Activated T-cell treated with anti-CD3 and anti-CD28 coated beads, Interleukin-2, amount 50 U/mL, for 1 hour (primary cell): ENCODE measurements at regions not wholly inside any gene's neighbourhood (a gene's known extent, or its start where the extent isn't known, plus 50 kb on each side); places are given as distances from the start of the nearest gene placed in this dataset.

Source experiments
- DNase-seq: peaks from one replicate; pipeline ENCODE4 v3.0.0-alpha.2; 2020

DNA sequence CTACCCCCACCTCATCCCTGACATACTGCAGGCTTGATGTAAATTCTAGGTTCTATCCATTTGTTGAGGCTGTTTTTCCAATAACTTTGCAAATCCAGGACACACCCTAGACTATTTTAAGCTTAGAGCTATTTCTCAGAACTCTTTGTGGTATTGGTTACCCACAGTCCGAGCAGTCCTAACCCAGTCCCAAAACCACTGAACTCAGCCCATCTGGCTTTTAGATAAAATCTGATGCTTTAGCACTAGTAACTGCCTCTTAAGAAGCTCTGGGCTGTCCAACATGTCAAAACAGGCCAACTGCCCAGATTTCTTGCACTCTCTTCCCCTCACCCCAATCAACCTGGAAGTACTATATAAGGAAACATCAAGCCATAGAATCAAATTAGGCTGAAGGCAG lies 344.4 kb upstream of the CADM1 start:
- no peak for DNase-seq

DNA sequence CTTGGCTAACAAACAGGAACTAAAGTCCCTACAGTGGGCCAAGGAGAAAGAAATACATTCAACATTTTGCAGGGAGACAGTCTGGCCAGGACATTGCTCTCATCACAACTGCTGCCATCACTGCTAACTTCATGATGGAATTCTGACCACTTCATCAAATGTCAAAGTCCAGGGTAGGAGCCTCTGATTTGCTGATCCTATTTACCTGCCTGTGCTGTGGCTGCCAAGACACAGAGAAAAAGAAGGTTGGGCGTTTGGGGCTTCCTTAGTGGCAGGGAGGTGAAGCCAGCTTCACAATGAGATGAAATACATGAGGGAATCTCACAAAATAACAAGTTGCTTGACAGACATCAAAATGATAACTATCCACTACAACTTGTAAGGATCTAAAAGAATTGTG lies 343.9 kb upstream of the CADM1 start:
- DNase-seq = no peak

DNA sequence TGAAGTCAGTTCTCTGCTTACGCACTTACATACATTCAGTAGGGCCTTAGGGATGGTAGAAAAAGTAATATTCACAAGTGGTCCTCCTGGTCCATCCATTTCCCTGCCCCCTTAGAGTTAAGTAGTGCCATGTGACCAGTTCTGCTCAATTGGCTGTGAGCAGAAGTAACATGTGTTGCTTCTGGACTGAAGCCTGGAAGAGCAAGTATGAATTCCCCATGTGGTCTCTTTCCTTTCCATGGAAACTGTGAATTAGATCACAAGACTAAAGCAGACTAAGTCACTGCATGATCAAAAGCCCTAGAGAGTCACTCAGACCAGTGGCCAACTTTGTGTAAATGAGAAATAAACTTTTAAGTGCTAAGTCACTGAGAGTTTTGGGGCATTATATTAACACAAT lies 341.7 kb upstream of the CADM1 start:
- no peak for DNase-seq

DNA sequence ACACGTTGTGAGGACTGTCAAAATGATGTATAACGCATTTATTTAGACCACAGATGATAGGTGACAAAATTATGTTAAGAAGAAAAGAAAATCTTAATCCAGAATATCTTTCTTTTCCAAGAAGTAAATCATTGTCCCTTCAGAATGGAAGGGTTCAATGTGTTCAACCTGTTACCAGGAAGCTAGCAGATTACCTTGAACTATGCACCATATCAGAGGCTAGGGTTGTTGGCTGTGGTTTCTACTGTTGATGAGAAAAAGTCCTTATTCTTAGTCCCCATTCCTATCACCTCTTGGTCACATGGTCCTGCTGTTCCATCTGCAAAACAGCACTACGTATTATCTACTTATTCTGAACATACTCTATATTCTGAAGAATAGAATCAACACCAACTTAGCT lies 339.5 kb upstream of the CADM1 start:
- no peak for DNase-seq

DNA sequence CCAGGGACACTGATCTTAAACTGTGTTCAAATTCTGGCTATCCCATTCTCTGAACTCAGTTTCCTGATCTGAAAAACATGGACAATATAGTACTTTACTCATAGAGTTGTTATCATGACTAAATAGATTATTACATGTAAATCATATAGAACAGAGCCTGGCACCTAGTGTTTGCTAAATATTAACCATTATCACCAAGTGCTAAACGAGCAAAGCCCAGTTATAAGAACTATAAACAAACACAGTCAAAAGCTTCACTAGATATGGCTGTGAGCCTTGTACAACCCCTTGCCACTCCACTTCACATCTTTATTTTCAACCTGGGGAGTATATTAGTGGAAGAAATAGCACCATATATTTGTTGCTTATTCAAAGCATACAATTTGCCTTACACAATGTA lies 338.9 kb upstream of the CADM1 start:
- DNase-seq = no peak

DNA sequence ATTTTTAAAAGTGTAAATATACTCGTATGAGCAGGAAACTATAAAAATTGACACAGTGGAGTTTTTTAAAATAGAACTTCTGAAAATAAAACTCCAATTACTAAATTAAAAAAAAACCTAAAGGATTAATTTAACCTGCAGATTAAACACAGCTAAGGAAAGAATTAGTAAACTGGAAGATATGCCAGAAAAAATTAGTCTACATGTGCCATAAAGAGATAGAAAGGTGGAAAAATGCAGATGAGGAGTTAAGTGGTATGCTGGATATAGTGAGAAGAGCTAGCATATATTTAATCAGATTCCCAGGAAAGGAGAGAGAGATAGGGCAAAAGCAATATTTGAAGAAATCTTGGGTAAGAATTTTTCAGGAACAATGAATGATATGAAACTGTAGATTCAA lies 315.8 kb upstream of the CADM1 start:
- DNase-seq = no peak

DNA sequence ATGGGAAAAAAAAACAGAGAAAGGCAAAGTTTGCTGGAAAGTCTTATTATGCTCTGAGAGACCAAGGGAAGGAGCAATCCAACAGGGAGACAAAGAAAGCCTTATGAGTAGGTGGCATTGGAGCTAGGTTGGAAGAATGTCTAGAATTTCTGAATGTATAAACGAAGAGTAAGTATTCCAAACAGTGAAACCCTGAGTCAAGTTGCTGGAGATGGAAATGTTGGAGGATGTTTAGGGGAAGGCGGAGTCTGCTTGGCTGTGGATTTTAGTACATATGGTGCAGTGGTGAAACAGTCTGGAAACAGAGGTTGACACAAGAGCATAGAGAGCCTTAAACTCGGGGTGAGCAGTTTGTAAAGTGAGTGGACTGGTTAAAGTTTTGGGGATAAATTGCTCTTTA lies 314.8 kb upstream of the CADM1 start:
- no peak for DNase-seq

DNA sequence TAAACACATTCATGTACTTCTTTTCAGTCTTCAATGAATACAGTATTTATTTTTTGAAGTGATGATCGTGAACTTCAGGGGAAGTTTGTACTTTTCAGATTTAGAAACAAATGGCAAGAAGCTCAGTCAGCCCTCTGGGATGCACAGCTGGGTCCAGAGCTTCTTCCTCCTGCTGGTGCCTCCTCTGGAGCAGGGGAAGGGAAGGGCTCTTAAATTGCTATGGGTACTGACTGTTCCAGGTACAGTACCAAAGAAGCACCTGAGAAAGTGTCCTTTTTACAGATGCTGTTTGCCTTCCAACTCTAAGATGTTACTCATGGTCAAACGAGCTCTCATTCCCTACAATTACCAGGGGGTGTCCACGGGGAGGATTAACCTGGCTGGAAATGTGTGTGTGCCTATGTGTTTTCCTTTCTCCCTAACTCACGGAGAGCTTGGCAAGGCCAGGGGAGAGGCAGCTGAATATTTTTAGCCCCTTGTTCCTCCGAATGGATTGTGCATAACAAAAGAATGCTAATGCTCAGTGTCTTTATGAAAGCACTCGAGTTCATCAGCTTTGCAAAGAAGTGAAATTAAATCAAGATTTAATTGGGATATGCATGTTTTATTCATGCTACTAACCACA lies 313.7 kb upstream of the CADM1 start:
- no peak for DNase-seq

DNA sequence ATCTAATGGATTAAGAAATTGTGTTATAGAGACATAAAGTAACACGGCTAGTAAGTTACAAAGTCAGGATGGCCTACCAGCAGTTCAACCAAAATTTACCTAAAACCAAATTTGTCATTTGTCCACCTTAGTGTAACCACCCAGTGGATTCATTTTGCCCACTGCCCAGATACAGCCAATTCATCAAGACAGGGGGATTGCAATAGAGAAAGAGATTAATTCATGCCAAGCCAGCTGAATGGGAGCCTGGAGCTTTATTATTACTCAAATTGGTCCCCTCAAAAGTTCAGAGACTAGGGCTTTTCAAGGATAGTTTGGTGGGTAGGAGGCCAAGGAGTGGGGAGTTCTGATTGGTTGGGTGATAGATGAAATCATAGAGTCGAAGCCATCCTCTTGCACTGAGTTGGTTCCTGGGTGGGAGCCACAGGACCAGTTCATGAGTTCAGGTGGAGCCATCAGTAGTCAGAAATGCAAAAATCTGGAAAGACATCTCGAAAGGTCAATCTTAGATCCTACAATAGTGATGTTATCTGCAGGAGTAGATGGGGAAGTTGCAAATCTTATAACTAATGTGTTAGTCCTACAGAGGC lies 304.2 kb upstream of the CADM1 start:
- DNase-seq = no peak

DNA sequence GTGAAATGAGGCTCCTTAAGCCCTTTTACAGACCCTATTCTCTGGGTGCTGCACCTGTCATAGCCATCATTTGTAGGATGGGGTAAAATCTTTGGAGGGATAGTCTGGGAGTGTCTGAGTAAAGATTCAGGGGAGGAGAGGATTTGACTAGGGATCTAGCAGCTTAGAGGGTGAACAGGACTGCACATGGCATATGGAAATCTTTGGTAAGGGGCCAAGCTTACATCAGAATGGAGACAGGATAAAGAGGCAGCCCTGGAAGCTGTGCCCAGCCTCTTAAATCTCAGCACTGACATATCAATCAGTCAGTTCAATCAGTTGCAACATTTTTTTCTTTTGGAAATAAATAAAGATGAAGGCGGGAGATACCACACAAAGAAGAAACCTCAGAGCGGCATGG lies 301.8 kb upstream of the CADM1 start:
- DNase-seq = no peak

DNA sequence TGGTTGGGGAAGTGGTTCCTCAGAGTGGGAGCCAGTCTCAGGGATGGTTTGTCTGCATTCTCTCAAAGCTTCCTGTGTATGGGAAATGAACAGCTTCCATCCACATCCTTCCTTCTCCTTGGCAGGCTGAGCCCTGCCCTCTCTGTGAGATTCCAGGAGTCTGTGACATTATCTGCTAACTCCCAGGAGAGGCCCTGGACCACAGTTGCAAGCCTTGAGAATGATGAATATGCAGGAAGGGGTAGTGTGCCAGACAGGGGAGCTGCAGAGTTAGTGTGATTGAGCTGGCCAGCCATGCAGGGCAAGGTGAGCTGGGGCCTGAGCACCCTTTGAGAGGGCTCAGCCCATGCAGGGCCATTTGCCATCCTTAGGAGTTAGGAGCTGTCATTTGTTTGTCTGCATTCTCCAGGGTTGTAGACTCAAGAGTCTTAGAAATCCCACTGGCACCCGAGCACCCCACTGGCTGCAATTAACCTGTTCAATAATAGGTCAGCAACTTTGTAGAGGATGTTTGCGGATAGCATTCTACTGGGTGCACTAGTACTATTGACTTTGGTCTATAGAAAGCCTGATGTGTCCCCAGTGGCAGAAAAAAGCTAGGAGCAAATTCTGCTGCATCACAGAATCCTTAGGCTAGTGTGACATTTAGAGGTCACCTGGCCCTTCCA lies 299.0 kb upstream of the CADM1 start:
- no peak for DNase-seq

DNA sequence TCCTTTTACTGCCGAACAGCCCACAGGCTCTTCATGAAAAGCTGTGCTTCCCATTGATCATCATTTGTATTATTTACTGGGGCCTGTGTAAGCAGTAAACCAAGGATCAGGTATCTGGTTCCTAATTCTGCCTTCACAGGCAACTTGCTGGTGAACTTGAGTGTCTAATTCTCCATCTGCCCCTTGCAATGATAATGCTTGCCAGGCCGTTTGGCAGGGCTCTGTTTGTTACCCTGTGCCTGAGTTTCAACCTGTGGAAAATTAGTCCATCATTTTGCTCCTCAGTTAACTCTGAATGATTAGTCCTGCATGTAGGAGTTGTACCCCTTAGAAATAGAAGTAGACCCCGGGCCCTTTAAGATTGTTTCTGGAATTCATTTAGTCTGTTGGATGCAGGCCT lies 298.4 kb upstream of the CADM1 start:
- DNase-seq = no peak

DNA sequence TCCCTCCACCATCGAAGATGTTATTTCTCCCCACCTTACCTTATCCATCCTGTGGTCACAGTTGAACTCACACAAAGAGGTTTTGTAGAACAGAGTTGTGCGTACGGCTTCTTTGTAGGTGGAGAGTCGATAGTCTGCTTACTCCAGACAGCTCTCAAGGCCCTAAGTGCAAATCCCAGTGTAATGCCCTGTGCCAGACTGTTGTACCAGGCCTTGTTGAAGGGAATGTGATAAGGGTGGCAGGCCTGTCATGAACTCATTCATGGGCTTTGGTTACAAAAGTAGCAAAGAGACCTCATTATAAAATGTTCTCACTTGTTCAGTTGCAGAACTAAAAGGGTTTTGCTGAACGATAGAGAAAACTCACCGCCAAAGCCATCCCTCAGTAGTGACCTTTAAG lies 288.7 kb upstream of the CADM1 start:
- no peak for DNase-seq

DNA sequence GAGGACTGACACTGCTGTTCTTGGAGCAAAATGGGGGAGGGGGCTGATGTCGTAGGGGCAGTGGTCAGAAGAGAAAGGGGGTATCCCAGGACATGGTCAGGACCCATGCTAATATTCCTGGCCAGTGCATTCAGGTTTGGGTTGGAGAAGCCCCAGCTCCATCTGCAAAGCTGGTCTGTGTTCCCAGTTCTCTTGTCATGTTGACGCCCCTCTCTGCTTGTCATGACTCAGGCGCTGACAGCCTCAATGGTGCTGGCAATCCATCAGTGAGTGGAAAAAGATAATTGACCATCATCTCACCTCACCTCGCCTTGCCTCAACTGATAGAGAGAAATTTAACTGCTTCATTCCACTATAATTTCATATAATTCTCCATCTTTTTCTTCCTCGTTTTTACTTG lies 283.1 kb upstream of the CADM1 start:
- DNase-seq = no peak

DNA sequence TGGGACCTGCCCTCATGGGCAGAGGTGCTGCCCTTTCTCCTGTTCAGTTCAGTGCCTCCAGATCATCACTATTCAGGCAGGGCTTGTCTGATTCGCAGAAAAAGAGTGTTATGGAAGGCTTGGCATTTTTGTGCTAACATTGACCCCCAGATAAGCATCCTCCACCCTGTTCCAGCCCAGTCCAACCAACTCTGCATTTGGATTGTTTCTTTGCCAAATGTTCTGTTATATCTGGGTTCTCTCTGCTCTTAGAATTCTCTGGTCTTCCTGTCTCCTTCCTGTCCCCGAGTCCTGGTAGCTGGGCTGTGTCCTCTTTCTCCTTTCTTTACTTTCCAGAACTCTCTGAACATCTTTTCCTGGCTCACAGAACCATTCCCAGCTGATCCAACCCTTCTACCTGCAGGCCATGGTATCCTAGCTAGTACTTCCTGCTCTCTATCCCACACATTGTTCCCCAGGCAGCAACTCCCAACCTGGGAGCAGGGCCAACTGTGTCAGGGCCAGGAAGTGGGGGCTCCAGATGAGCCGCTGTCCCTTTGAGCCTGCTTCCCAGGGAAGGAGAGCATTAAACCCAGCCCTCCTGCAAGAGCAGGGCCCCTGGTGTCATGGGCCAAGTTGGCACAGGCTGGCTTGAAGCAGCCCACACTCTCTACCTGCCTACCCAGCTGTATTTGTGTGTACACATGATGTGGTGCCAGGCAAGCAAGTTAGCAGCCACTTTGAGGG lies 280.7 kb upstream of the CADM1 start:
- no peak for DNase-seq

DNA sequence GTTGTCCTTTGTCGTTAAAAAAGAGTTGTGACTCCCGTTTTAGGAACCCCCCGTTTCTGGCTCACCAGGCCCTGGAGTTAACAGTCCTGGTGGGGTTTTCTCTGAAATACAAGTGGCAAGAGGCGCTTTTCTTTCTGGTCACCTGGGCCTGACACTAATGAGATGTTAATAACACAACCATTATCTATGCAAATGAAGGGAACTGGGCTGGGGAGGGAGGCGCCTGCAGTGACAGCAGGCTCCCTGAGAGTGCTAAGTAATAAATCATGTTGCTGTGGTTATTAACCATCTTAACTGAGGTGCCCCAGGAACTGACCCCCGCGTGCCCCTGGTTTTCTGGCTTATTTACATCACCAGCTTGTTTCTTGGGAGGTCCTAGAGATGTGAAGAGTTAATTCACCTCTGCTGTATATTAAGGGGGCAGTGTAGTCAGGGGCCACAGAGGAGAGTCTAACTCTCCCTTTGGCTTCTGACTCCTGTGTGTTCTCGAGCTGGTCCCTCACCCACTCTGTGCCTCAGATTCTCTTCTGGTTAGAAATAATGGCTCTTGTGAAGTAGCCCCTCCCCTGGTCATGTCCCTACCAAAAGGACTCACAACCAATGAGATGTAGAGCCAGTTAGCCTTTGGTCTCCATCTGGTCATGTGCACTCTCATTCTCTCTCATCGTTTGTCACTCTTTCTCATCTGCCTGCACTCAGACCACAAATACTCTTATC lies 276.6 kb upstream of the CADM1 start:
- DNase-seq = no peak

DNA sequence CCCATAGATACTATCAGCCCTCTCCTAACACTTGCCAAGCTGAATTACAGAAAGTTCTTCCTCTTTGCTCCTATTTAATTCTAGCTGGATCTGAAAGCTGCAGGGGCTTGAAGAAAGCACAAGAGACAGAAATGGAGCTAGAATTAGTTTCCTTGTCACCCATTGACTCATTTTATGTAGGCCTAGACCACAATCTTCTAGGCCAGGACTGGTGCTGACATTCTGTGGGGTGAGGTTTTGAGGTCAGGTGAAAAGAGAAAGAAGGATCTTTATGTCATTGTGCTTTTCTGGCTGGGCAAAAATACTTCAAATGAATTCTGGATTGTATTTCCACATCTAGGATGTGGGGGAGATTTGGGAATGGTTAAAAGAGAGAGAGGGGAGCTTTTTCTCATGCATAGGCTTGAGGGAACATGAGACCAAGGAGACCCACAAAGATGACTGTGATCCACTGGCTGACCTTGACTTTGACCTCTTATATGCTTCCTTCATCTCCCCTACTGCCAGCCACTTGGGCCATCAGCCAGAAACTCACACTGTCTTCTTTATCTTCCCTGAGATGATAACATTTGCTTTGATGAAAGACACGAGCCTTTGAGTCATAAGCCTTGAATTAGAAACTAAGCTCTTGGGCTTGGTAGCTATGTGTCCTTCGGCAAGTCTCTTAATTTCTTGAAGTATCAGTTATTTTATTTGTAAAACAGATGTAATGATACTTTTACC lies 274.9 kb upstream of the CADM1 start:
- no peak for DNase-seq

DNA sequence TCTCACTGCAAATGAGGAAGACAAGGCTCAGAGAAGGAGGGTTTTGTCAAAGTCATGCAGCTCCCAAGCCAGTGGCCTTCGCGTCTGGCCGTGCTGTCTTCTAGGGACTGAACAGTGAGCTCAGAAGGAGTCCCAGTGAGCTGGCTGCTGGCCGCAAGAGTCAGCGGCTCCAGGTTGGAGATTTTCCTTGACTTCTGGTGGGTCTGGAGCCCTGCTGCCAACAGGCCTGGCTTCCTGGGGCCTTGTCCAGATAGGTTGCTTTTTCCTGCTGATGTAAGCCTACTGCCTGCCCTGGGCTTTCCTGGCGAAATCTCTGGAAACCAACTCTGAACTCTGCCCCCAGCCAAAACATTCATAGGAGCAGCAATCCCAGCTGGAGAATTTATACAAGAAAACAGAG lies 272.7 kb upstream of the CADM1 start:
- DNase-seq = no peak

DNA sequence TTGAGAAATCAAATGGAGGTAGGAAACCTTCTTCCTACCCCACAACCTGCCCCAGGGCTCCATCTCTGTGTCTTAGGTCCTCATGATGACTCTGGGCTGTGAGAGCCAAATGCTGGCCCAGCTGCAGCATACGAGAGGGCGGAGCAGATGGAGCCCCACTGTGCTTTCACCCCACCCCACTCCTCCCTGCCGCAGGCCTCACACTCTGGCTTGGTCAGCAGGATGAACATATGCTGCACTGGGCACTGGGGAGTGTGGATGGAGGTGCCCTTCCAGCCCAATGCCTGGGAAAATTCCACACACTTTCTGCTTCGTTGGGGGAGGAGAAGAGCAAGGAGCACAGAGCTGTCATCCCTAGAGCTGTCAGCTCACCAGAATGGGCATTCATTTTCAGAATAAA lies 271.6 kb upstream of the CADM1 start:
- no peak for DNase-seq

DNA sequence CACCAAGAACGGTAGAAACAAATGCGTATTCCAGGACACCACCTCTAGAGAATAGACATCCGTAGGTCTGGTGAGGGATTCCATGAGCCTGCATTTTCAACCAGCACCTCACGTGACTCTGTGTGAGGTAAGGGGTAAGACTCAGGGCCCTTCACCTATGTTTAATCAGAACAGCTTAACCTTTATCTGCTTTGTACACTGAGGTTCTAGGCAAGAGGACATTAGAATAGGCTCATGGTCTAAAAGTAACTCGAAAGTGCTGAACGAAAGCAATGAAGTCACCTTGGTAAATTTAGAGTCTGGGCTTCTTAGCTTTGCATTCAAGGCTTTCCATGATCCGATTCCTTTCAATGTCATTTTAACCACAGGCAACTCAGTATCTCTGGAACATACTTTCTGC lies 270.5 kb upstream of the CADM1 start:
- DNase-seq = no peak

DNA sequence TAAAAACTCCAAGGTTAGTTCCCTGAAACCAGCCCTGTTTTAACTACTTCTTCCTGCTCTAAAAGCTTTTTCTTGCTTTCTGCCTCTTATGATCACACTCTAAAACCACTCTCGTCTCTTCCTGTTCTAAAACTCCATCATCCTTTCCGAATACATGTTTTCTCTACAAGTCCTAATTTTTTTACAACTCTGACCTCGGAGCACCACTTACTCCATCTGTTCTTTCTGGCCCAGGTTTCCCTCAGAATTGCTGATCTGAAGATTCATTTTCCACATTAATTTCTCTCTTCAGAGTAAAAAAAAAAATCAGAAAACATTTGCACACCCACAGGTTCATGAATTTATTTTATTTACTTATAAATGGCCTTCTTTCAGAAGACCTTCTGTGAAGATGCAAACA lies 265.7 kb upstream of the CADM1 start:
- DNase-seq = no peak

DNA sequence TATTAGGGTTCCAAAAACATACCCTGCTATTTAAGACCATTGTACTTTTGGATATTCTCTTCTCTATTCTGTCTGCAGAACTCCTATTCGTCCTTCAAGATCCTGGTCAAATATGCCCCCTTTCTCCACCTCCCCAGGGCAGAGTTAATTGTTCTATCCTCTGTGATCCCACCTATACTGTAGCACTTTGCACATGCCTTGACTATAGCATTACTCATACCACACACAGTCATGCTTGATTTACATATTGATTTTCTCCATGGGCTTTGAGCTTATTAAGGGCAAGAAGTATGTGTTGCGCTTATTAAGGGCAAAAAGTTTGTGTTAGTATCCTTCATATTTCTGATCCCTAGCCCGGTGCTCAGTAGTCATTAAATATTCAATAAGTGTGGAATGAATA lies 263.7 kb upstream of the CADM1 start:
- DNase-seq = no peak
